ENCODE measurements at regions not wholly inside any gene's neighbourhood (a gene's known extent, or its start where the extent isn't known, plus 50 kb on each side); places are given as distances from the start of the nearest gene placed in this dataset.

DNA sequence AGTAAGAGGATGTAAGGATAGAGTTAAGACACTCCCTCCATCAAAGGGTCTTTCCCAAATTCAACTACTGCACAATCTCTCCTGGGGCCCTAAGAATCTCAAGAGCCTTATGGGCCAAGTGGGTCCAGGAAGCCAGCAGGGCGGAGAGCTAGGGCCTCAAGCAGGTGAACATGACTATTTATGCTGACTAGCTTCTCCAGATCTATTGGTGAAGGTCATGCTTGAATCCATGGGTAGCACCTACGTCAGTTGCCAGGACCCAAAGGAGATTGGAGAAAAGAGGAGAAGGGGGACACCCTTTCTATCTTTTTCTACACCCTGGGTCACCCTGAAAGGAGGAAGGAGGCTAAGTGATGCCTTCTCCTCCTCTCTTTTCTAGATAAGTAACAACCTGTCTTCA lies 534.2 kb upstream of the MIS18BP1 start:
- TF ChIP-seq, protein P1, sequence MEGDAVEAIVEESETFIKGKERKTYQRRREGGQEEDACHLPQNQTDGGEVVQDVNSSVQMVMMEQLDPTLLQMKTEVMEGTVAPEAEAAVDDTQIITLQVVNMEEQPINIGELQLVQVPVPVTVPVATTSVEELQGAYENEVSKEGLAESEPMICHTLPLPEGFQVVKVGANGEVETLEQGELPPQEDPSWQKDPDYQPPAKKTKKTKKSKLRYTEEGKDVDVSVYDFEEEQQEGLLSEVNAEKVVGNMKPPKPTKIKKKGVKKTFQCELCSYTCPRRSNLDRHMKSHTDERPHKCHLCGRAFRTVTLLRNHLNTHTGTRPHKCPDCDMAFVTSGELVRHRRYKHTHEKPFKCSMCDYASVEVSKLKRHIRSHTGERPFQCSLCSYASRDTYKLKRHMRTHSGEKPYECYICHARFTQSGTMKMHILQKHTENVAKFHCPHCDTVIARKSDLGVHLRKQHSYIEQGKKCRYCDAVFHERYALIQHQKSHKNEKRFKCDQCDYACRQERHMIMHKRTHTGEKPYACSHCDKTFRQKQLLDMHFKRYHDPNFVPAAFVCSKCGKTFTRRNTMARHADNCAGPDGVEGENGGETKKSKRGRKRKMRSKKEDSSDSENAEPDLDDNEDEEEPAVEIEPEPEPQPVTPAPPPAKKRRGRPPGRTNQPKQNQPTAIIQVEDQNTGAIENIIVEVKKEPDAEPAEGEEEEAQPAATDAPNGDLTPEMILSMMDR (IDR thresholded peaks at IDR 0.05), result no peak
- no peak for TF ChIP-seq POLR2A (IDR thresholded peaks at IDR 0.05)

Data from thyroid gland (tissue), 4 donors.